VCaP (cell line): ENCODE measurements at regions not wholly inside any gene's neighbourhood (a gene's known extent, or its start where the extent isn't known, plus 50 kb on each side); places are given as distances from the start of the nearest gene placed in this dataset.

Experiments used
- H3K27ac ChIP-seq: fragments of 450-650 bp; 2 replicates; pipeline ENCODE4 v1.5.1; 2017
- CTCF ChIP-seq: fragments of 450-650 bp; conservative IDR thresholded peaks from 2 replicates; pipeline ENCODE4 v1.5.1; 2017; ENCODE audit warnings: mild to moderate bottlenecking, moderate library complexity

DNA sequence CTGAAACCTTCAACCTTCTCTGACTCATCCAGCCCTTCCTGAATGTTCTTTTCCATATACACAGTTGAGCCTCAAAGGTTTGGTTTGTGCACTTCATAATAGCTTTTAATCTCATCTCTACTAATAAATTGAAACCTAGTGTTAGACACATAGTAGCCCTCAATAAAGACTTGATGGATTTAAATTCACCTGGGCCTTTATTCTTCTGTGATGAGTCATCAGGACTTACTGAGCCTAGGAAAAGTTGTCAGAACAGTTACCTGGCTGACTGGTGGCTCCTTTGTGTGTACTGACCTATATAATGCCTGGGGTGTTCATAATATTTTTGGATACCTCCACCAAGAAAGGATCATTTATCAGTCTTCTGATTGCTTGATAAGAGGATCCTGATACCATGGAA is 86.4 kb upstream of the NTF3 start:
- no peak for TF ChIP-seq CTCF
- H3K27ac ChIP-seq: no peak overlapping the region

DNA sequence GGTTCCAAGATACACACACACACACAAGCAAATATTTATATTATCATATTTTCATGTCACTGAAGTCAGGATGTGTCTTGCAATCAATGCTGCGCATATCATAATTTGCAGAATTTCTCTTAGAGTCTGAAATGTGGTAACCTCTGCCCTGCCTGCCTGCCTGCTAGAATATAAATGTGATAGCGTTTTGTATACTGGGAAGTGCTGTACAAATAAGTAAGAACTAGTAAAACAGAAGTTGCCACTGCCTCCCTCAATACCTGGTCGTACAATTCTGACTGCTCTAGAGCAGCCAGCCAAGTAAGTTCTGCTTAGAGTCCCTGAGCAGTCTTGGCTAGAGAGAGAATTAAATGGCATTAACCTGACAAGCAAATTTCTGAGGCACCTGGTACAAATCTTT is 83.9 kb upstream of the NTF3 start:
- TF ChIP-seq CTCF: no peak
- peak overlapping the region; percentile 73 for H3K27ac ChIP-seq

GRCh38 chr12:5348491-5348890 is 83.4 kb upstream of the NTF3 start:
- TF ChIP-seq CTCF: no peak
- peak overlapping the region; percentile 73 for H3K27ac ChIP-seq

DNA sequence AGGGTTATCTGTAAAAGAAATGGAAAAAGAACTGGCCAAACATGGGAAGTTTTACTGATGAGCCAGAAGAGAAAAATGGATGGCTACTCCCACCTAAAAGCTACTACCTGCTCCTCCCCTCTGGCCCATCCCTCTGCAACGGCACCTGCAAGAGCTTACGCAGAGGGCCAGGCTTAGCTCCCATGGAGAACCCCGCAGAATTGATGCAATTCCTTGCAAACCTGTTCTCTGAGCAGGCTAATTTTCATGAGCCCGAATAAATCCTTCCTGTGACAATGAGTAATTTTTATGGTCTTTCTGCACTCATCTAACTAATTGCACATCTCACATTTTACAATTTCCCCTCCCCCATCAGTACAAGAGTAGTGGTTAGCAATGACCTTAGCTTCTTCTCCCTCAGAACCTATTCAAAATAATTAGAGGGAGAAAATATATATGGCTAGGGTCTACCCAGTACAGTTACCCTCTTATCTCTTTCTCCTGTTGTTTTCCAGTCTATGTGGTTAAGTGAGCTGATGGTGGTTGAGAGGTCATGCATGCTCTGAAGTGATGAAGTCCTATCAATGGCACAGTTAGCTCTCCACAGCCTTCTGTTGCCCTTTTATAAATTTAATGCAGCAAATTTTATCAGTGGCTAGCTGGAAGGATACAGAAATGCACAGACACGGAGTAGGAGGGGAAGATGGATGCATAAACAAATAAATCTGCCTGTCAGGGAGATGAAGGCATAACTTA is 67.7 kb upstream of the NTF3 start:
- TF ChIP-seq CTCF: no peak

DNA sequence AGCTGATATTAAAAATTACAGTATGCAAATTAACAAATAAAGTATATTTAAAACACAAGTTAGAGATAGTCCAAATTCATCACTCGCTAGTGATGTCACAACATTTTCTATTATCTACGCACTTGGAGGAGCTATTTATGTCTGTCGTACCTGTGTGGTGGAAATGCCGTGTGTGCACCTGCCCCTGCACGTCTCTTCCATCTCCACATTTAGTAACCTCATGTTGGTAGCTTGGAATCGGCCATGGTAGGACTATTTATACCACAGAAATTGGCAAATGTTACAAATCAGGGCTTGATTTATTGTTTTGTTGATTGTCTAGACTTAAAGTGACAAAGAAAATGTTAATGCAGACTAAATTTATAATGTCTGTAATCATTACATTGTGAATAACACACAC is 62.6 kb upstream of the NTF3 start:
- no peak for TF ChIP-seq CTCF
- no peak overlapping the region for H3K27ac ChIP-seq

More for the DNA sequence above, 67.7 kb upstream of the NTF3 start:
- H3K27ac ChIP-seq: no peak overlapping the region

DNA sequence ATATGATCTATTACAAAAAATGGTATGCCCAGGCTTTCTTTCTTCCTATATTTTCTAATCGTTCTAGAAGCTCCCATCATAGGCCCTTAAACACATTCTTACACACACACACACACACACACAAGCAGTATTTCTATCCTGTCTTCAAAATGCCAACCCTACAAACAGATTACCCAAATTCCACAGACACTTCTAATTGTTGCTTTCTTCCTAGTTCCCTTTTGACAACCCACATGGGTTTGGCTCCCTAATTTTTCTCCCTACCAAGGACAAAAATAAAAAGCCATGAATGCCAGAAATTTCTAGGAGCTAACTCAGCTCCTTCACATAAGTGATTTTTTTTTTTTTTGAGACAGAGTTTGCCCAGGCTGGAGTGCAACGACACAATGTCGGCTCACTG is 60.3 kb upstream of the NTF3 start:
- H3K27ac ChIP-seq: no peak overlapping the region
- no peak for TF ChIP-seq CTCF

GRCh38 chr12:5374713-5375112 is 57.2 kb upstream of the NTF3 start:
- TF ChIP-seq CTCF: no peak
- no peak overlapping the region for H3K27ac ChIP-seq
